AG10803 (cell line): ENCODE measurements at regions not wholly inside any gene's neighbourhood (a gene's known extent, or its start where the extent isn't known, plus 50 kb on each side); places are given as distances from the start of the nearest gene placed in this dataset.

Experiments
- DNase-seq: peaks from one replicate; pipeline ENCODE4 v3.0.0; 2010; ENCODE audit warnings: low read depth
- H3K4me3 ChIP-seq: 2 replicates; pipeline ENCODE4 v1.5.1; 2011; ENCODE audit warnings: mild to moderate bottlenecking, low read length, control low read depth
- TF ChIP-seq, protein P1 (sequence below): conservative IDR thresholded peaks from 2 replicates; pipeline ENCODE4 v1.5.1; 2011; ENCODE audit warnings: mild to moderate bottlenecking, low read length, control low read depth, inconsistent platforms

DNA sequence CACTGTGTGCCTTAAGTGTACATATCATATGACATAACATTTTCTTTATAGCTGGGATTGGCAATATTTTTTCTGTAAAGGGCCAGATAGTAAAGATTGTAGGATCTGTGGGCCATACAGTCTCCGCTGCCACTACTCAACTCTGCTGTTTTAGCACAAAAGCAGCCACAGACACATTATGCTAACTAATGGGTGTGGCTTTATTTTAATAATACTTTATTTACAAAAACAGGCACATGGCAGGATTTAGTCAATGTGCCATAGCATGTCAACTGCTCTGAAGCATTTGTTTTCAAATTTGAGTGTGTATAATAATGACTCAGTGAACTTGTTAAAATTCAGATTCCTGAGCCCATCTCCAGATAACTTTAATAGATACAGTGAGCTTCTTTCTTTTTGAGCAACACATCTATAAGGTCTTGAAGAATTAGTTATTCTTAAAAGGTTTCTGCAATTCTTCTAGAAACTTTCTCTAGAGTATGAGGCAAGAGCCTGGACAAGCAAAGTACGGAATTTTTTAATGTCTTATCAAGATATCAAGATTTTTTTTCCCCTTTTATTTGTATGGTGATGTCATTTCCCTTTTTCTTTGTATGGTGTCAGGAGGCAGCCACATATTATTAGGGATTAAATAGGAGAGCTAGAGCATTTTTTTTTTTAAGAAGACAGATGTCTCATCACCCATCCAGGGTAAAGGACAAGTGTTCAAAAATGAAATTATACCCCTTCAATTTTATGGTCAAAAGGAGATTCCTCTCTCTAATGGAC lies 518.3 kb downstream of the DHX35 start:
- H3K4me3 ChIP-seq = no peak overlapping the region
- DNase-seq = no peak
- TF ChIP-seq, protein P1, sequence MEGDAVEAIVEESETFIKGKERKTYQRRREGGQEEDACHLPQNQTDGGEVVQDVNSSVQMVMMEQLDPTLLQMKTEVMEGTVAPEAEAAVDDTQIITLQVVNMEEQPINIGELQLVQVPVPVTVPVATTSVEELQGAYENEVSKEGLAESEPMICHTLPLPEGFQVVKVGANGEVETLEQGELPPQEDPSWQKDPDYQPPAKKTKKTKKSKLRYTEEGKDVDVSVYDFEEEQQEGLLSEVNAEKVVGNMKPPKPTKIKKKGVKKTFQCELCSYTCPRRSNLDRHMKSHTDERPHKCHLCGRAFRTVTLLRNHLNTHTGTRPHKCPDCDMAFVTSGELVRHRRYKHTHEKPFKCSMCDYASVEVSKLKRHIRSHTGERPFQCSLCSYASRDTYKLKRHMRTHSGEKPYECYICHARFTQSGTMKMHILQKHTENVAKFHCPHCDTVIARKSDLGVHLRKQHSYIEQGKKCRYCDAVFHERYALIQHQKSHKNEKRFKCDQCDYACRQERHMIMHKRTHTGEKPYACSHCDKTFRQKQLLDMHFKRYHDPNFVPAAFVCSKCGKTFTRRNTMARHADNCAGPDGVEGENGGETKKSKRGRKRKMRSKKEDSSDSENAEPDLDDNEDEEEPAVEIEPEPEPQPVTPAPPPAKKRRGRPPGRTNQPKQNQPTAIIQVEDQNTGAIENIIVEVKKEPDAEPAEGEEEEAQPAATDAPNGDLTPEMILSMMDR = no peak

- H3K4me3 ChIP-seq = no peak overlapping the region
- no peak for DNase-seq
- TF ChIP-seq, protein P1 = no peak
Measured at GRCh38 chr20:39479196-39479810, 517.2 kb downstream of the DHX35 start.

DNA sequence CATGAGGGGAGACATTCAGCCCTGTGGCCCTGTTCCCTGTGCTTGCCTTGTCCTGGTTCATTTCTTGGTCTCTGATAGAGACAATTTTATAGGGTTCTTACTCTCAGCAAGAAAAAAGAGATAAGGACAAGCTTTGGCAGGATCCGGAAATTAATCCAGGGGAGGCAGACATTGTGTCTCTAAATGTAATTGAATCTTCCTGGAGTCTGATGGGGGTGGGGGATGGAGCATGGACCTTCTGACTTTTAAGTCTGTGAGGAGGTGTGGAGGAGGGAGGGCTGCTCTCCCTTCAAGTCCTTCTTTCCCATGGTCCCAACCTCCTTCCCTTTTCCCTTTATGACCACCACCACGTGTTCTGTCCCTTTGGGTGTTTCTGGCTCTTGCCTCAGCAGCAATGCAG lies 512.7 kb downstream of the DHX35 start:
- TF ChIP-seq, protein P1 = no peak
- DNase-seq = no peak

GRCh38 chr20:39473536-39473935 lies 511.4 kb downstream of the DHX35 start:
- no peak overlapping the region for H3K4me3 ChIP-seq
- DNase-seq = no peak
- TF ChIP-seq, protein P1 = no peak

More for the DNA sequence above, 512.7 kb downstream of the DHX35 start:
- H3K4me3 ChIP-seq = no peak overlapping the region

DNA sequence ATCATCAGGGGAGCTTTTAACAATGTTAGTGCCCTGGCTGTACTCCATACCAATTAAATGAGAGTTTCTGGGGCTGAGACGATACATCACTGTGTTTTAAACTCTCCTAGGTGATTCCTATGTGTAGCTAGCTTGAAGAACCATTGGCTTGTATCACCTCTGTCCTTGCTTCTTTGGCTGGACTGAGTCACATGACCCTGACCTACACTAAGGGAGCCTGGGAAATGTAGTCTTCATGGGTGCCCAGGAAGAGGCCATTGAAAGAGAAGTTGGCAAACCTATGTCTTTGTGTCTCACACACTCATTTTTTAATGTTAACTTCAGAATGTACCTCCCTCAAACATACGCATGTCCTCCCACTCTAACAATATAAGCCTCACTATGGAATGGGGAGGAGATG lies 506.6 kb downstream of the DHX35 start:
- no peak for DNase-seq
- no peak overlapping the region for H3K4me3 ChIP-seq
- TF ChIP-seq, protein P1 = no peak

DNA sequence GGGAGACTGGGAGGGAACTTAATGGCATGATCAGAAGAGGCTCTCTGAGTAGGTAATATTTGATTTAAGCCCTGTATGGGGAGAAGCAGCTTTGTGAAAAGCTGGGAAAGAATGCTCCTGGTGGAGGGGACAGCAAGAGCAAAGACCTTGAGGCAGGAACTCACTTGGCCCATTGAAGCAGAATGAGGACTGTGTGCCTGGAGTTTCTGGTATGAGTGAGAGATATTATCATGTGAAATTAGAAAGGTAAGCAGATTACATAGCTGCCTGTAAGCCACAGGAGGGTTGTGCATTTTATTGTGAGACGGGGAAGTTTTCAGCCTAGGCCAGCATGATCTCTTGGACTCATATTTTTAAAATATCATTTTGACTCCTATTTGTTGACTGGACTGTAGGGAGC lies 502.1 kb downstream of the DHX35 start:
- no peak for DNase-seq
- TF ChIP-seq, protein P1 = no peak
- H3K4me3 ChIP-seq = no peak overlapping the region

DNA sequence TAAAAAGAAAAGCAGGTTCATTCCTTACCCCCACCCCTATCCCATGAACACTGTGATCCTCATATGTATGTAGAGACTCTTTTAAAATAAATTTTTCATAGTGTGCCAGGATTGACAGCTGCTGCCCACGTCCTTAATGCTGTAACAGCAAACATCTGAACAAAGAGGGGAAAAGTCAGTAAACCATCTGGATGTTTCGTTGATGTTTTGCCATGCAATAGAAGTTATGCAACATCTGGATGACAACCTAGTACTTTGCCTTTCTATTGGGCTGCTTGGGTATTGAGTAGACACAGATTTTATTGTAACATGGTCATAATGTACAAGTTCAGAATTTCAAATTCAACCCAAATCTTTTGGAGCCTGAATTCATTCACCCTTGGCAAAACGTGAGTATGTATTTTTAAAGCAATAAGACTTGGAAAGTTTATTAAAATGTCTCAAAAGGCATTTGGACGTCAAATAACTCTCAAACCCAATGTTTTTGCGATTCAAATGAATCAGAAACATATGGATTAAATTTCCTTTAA lies 500.3 kb downstream of the DHX35 start:
- H3K4me3 ChIP-seq = no peak overlapping the region
- TF ChIP-seq, protein P1 = no peak

More for the DNA sequence above, 500.3 kb downstream of the DHX35 start:
- DNase-seq = no peak
